Ishikawa (cell line): ENCODE measurements at regions not wholly inside any gene's neighbourhood (a gene's known extent, or its start where the extent isn't known, plus 50 kb on each side); places are given as distances from the start of the nearest gene placed in this dataset.

Source experiments
- CEBPB ChIP-seq: IDR thresholded peaks from 2 replicates; pipeline ENCODE4 v1.6.1; 2012
- CREB1 ChIP-seq: IDR thresholded peaks from 2 replicates; pipeline ENCODE4 v1.6.1; 2012; ENCODE audit warnings: low read depth
- EGR1 ChIP-seq: IDR thresholded peaks from 2 replicates; pipeline ENCODE4 v1.6.1; 2012
- EP300 ChIP-seq: IDR thresholded peaks from 2 replicates; pipeline ENCODE4 v1.6.1; 2012; ENCODE audit warnings: borderline replicate concordance
- FOXM1 ChIP-seq: IDR thresholded peaks from 2 replicates; pipeline ENCODE4 v1.6.1; 2012; ENCODE audit warnings: low read depth, borderline replicate concordance
- NFIC ChIP-seq: IDR thresholded peaks from 2 replicates; pipeline ENCODE4 v1.6.1; 2012
- RAD21 ChIP-seq: IDR thresholded peaks from 2 replicates; pipeline ENCODE4 v1.6.1; 2012; ENCODE audit warnings: low read depth
- TAF1 ChIP-seq: IDR thresholded peaks from 2 replicates; pipeline ENCODE4 v1.6.1; 2012; ENCODE audit warnings: low read depth, mild to moderate bottlenecking
- TEAD4 ChIP-seq: IDR thresholded peaks from 2 replicates; pipeline ENCODE4 v1.6.1; 2012
- YY1 ChIP-seq: IDR thresholded peaks from 2 replicates; pipeline ENCODE4 v1.6.1; 2012; ENCODE audit warnings: low read depth
- ZBTB7A ChIP-seq: IDR thresholded peaks from 2 replicates; pipeline ENCODE4 v1.6.1; 2012; ENCODE audit warnings: low read depth
- TF ChIP-seq, protein P1 (sequence below): IDR thresholded peaks from 2 replicates; pipeline ENCODE4 v1.6.1; 2012
- TF ChIP-seq, protein P2 (sequence below): IDR thresholded peaks from 2 replicates; pipeline ENCODE4 v1.6.1; 2012
- TF ChIP-seq, protein P3 (sequence below): IDR thresholded peaks from 2 replicates; pipeline ENCODE4 v1.6.1; 2012; ENCODE audit warnings: low read depth, mild to moderate bottlenecking

DNA sequence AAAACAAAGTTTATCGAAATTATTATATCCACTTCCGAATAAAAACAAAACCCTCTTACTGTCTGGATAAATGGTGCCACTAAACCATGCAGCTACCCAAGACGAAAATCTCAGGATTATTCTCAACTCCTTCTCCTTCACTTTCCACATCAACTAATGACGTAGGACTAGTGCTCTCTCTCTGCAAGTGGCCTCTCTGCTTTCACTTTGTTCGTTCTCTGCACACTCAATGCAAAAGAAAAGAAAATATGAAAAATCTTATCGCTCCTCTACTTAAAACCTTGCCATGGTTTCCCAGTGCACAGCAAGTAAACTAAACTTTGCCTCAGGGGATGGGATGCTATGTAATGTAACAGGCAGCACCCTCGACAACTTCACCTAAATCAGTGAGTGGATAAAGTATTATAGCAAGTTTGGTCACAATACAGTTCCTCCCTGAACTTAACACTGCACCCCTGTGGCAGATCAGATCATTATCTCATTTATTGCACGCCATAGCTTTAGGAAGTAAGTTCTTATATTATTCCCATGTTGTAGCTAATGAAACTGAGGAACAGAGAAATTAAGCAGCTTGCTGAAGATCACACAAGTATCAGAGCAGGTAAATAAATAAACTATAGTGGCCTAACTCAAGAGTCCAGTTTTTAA, 262.7 kb upstream of the GADL1 start:
- TF ChIP-seq, protein P1, sequence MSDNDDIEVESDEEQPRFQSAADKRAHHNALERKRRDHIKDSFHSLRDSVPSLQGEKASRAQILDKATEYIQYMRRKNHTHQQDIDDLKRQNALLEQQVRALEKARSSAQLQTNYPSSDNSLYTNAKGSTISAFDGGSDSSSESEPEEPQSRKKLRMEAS, result no peak
- TF ChIP-seq EP300 (no peak), FOXM1 (no peak), YY1 (no peak), TAF1 (no peak), EGR1 (no peak), NFIC (no peak), CEBPB (no peak), ZBTB7A (no peak), TEAD4 (no peak), RAD21 (no peak), CREB1 (no peak)
- TF ChIP-seq, protein P2, sequence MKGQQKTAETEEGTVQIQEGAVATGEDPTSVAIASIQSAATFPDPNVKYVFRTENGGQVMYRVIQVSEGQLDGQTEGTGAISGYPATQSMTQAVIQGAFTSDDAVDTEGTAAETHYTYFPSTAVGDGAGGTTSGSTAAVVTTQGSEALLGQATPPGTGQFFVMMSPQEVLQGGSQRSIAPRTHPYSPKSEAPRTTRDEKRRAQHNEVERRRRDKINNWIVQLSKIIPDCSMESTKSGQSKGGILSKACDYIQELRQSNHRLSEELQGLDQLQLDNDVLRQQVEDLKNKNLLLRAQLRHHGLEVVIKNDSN, result no peak
- TF ChIP-seq, protein P3, sequence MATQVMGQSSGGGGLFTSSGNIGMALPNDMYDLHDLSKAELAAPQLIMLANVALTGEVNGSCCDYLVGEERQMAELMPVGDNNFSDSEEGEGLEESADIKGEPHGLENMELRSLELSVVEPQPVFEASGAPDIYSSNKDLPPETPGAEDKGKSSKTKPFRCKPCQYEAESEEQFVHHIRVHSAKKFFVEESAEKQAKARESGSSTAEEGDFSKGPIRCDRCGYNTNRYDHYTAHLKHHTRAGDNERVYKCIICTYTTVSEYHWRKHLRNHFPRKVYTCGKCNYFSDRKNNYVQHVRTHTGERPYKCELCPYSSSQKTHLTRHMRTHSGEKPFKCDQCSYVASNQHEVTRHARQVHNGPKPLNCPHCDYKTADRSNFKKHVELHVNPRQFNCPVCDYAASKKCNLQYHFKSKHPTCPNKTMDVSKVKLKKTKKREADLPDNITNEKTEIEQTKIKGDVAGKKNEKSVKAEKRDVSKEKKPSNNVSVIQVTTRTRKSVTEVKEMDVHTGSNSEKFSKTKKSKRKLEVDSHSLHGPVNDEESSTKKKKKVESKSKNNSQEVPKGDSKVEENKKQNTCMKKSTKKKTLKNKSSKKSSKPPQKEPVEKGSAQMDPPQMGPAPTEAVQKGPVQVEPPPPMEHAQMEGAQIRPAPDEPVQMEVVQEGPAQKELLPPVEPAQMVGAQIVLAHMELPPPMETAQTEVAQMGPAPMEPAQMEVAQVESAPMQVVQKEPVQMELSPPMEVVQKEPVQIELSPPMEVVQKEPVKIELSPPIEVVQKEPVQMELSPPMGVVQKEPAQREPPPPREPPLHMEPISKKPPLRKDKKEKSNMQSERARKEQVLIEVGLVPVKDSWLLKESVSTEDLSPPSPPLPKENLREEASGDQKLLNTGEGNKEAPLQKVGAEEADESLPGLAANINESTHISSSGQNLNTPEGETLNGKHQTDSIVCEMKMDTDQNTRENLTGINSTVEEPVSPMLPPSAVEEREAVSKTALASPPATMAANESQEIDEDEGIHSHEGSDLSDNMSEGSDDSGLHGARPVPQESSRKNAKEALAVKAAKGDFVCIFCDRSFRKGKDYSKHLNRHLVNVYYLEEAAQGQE, result no peak
